ENCODE measurements at regions not wholly inside any gene's neighbourhood (a gene's known extent, or its start where the extent isn't known, plus 50 kb on each side); places are given as distances from the start of the nearest gene placed in this dataset.

GRCh38 chr2:66962716-66963115 is 434.4 kb upstream of the ETAA1 start:
- peak; percentile 42 for DNase-seq
- Histone ChIP-seq H3K14ac (ENCODE audit: low read length in 2 of 2) (peak overlapping the region in 1 of 2 experiments; percentile 59), H3K4me2 (ENCODE audit: low read length, poor library complexity, severe bottlenecking) (no peak overlapping the region), H3K9ac (ENCODE audit: low read length) (no peak overlapping the region), H2AK5ac (ENCODE audit: low read length, severe bottlenecking) (no peak overlapping the region), H4K8ac (ENCODE audit: low read length) (no peak overlapping the region), H3K23ac (ENCODE audit: low read length in 2 of 2) (no peak overlapping the region), H3K27me3 (ENCODE audit: control insufficient read depth in 1 of 2, insufficient read depth in 1 of 2, low read length in 2 of 2) (no peaks in the 10 kb centered on the region), H2AFZ (ENCODE audit: low read depth, low read length) (no peak overlapping the region), H3K18ac (ENCODE audit: low read depth in 1 of 2, low read length in 2 of 2) (no peak overlapping the region), H3K36me3 (ENCODE audit: control insufficient read depth in 1 of 2, insufficient read depth in 2 of 2, low read depth in 1 of 2, low read length in 2 of 2) (no peaks in the 10 kb centered on the region), H3K4me3 (ENCODE audit: insufficient read depth in 1 of 2, low read depth in 1 of 2, low read length in 2 of 2) (no peak overlapping the region), H2BK120ac (ENCODE audit: low read depth, low read length) (no peak overlapping the region), H3K27ac (ENCODE audit: low read length, poor library complexity, severe bottlenecking) (no peak overlapping the region), H2BK12ac (ENCODE audit: low read length in 2 of 2) (no peak overlapping the region), H3K9me3 (ENCODE audit: control insufficient read depth, low read length) (no peaks in the 10 kb centered on the region), H4K91ac (ENCODE audit: low read length) (no peak overlapping the region), H3K4ac (ENCODE audit: low read depth in 1 of 2, low read length in 2 of 2) (peak overlapping the region in 1 of 2 experiments; percentile 26), H2BK5ac (ENCODE audit: low read depth, low read length, poor library complexity, severe bottlenecking) (no peak overlapping the region), H3K79me1 (replicated peaks; ENCODE audit: low read length, poor library complexity, severe bottlenecking) (no peaks in the 10 kb centered on the region), H2BK15ac (ENCODE audit: low read depth, poor library complexity, severe bottlenecking) (no peak overlapping the region), H3K4me1 (ENCODE audit: control insufficient read depth, insufficient read depth, low read depth, low read length) (peaks cover 2% of the 10 kb centered on the region)
- 17% methylated on average over 3 of the region's 3 CpGs for WGBS

GRCh38 chr2:66966631-66967030 is 430.5 kb upstream of the ETAA1 start:
- no peak overlapping the region for H3K18ac ChIP-seq (ENCODE audit: low read depth in 1 of 2, low read length in 2 of 2)
- no peak overlapping the region for H4K91ac ChIP-seq (ENCODE audit: low read length)
- no peak overlapping the region for H2AFZ ChIP-seq (ENCODE audit: low read depth, low read length)
- H3K23ac ChIP-seq (ENCODE audit: low read length in 2 of 2): no peak overlapping the region
- DNase-seq: no peak
- no peak overlapping the region for H3K4me3 ChIP-seq (ENCODE audit: insufficient read depth in 1 of 2, low read depth in 1 of 2, low read length in 2 of 2)
- no peak overlapping the region for H2BK5ac ChIP-seq (ENCODE audit: low read depth, low read length, poor library complexity, severe bottlenecking)
- H2AK5ac ChIP-seq (ENCODE audit: low read length, severe bottlenecking): no peak overlapping the region
- no peaks in the 10 kb centered on the region for H3K36me3 ChIP-seq (ENCODE audit: control insufficient read depth in 1 of 2, insufficient read depth in 2 of 2, low read depth in 1 of 2, low read length in 2 of 2)
- peaks cover 2% of the 10 kb centered on the region for H3K4me1 ChIP-seq (ENCODE audit: control insufficient read depth, insufficient read depth, low read depth, low read length)
- H3K9me3 ChIP-seq (ENCODE audit: control insufficient read depth, low read length): no peaks in the 10 kb centered on the region
- H2BK15ac ChIP-seq (ENCODE audit: low read depth, poor library complexity, severe bottlenecking): no peak overlapping the region
- H3K27ac ChIP-seq (ENCODE audit: low read length, poor library complexity, severe bottlenecking): no peak overlapping the region
- no peak overlapping the region for H4K8ac ChIP-seq (ENCODE audit: low read length)
- no peaks in the 10 kb centered on the region for H3K27me3 ChIP-seq (ENCODE audit: control insufficient read depth in 1 of 2, insufficient read depth in 1 of 2, low read length in 2 of 2)
- no peak overlapping the region for H3K14ac ChIP-seq (ENCODE audit: low read length in 2 of 2)
- no peaks in the 10 kb centered on the region for H3K79me1 ChIP-seq (replicated peaks; ENCODE audit: low read length, poor library complexity, severe bottlenecking)
- H2BK12ac ChIP-seq (ENCODE audit: low read length in 2 of 2): no peak overlapping the region
- no peak overlapping the region for H3K4ac ChIP-seq (ENCODE audit: low read depth in 1 of 2, low read length in 2 of 2)
- no peak overlapping the region for H3K4me2 ChIP-seq (ENCODE audit: low read length, poor library complexity, severe bottlenecking)
- 71% methylated on average over 3 of the region's 3 CpGs for WGBS
- H3K9ac ChIP-seq (ENCODE audit: low read length): no peak overlapping the region
- H2BK120ac ChIP-seq (ENCODE audit: low read depth, low read length): no peak overlapping the region

GRCh38 chr2:66968946-66969345 is 428.2 kb upstream of the ETAA1 start:
- Histone ChIP-seq H3K27me3 (ENCODE audit: control insufficient read depth in 1 of 2, insufficient read depth in 1 of 2, low read length in 2 of 2) (no peaks in the 10 kb centered on the region), H3K27ac (ENCODE audit: low read length, poor library complexity, severe bottlenecking) (no peak overlapping the region), H3K4me3 (ENCODE audit: insufficient read depth in 1 of 2, low read depth in 1 of 2, low read length in 2 of 2) (no peak overlapping the region), H3K4ac (ENCODE audit: low read depth in 1 of 2, low read length in 2 of 2) (peak overlapping the region in 1 of 2 experiments; percentile 13), H3K4me1 (ENCODE audit: control insufficient read depth, insufficient read depth, low read depth, low read length) (no peaks in the 10 kb centered on the region), H4K91ac (ENCODE audit: low read length) (no peak overlapping the region), H3K4me2 (ENCODE audit: low read length, poor library complexity, severe bottlenecking) (no peak overlapping the region), H2BK12ac (ENCODE audit: low read length in 2 of 2) (peak overlapping the region; percentile 24 to 63), H3K9ac (ENCODE audit: low read length) (no peak overlapping the region), H4K8ac (ENCODE audit: low read length) (peak overlapping the region; percentile 13), H2AK5ac (ENCODE audit: low read length, severe bottlenecking) (no peak overlapping the region), H3K23ac (ENCODE audit: low read length in 2 of 2) (peak overlapping the region in 1 of 2 experiments; percentile 42), H3K14ac (ENCODE audit: low read length in 2 of 2) (peak overlapping the region in 1 of 2 experiments; percentile 30), H3K79me1 (replicated peaks; ENCODE audit: low read length, poor library complexity, severe bottlenecking) (no peaks in the 10 kb centered on the region), H3K36me3 (ENCODE audit: control insufficient read depth in 1 of 2, insufficient read depth in 2 of 2, low read depth in 1 of 2, low read length in 2 of 2) (no peaks in the 10 kb centered on the region), H2AFZ (ENCODE audit: low read depth, low read length) (no peak overlapping the region), H2BK120ac (ENCODE audit: low read depth, low read length) (no peak overlapping the region), H3K18ac (ENCODE audit: low read depth in 1 of 2, low read length in 2 of 2) (peak overlapping the region in 1 of 2 experiments; percentile 14), H2BK5ac (ENCODE audit: low read depth, low read length, poor library complexity, severe bottlenecking) (no peak overlapping the region), H3K9me3 (ENCODE audit: control insufficient read depth, low read length) (no peaks in the 10 kb centered on the region), H2BK15ac (ENCODE audit: low read depth, poor library complexity, severe bottlenecking) (peak overlapping the region; percentile 33)
- no peak for DNase-seq
- 96% methylated on average over 3 of the region's 3 CpGs for WGBS

- H3K36me3 ChIP-seq (ENCODE audit: control insufficient read depth in 1 of 2, insufficient read depth in 2 of 2, low read depth in 1 of 2, low read length in 2 of 2): no peaks in the 10 kb centered on the region
These were observed 416.1 kb upstream of the ETAA1 start for GRCh38 chr2:66981074-66981473.

More at GRCh38 chr2:66981074-66981473, 416.1 kb upstream of the ETAA1 start:
- Histone ChIP-seq H3K79me1 (replicated peaks; ENCODE audit: low read length, poor library complexity, severe bottlenecking) (no peaks in the 10 kb centered on the region), H2BK12ac (ENCODE audit: low read length in 2 of 2) (no peak overlapping the region), H2BK5ac (ENCODE audit: low read depth, low read length, poor library complexity, severe bottlenecking) (no peak overlapping the region), H2AFZ (ENCODE audit: low read depth, low read length) (no peak overlapping the region), H4K8ac (ENCODE audit: low read length) (no peak overlapping the region), H3K4ac (ENCODE audit: low read depth in 1 of 2, low read length in 2 of 2) (no peak overlapping the region), H4K91ac (ENCODE audit: low read length) (no peak overlapping the region), H3K4me3 (ENCODE audit: insufficient read depth in 1 of 2, low read depth in 1 of 2, low read length in 2 of 2) (no peak overlapping the region), H3K27ac (ENCODE audit: low read length, poor library complexity, severe bottlenecking) (no peak overlapping the region), H2BK120ac (ENCODE audit: low read depth, low read length) (no peak overlapping the region), H3K14ac (ENCODE audit: low read length in 2 of 2) (no peak overlapping the region), H2AK5ac (ENCODE audit: low read length, severe bottlenecking) (no peak overlapping the region), H3K27me3 (ENCODE audit: control insufficient read depth in 1 of 2, insufficient read depth in 1 of 2, low read length in 2 of 2) (no peaks in the 10 kb centered on the region), H3K18ac (ENCODE audit: low read depth in 1 of 2, low read length in 2 of 2) (no peak overlapping the region), H2BK15ac (ENCODE audit: low read depth, poor library complexity, severe bottlenecking) (no peak overlapping the region), H3K23ac (ENCODE audit: low read length in 2 of 2) (no peak overlapping the region), H3K4me2 (ENCODE audit: low read length, poor library complexity, severe bottlenecking) (no peak overlapping the region), H3K4me1 (ENCODE audit: control insufficient read depth, insufficient read depth, low read depth, low read length) (no peaks in the 10 kb centered on the region), H3K9ac (ENCODE audit: low read length) (no peak overlapping the region), H3K9me3 (ENCODE audit: control insufficient read depth, low read length) (no peaks in the 10 kb centered on the region)
- DNase-seq: no peak
- 83% methylated on average over 1 of the region's 2 CpGs for WGBS

All from mesenchymal stem cell (in vitro differentiated cells and primary cell).